ENCODE measurements at regions not wholly inside any gene's neighbourhood (a gene's known extent, or its start where the extent isn't known, plus 50 kb on each side); places are given as distances from the start of the nearest gene placed in this dataset.

DNA sequence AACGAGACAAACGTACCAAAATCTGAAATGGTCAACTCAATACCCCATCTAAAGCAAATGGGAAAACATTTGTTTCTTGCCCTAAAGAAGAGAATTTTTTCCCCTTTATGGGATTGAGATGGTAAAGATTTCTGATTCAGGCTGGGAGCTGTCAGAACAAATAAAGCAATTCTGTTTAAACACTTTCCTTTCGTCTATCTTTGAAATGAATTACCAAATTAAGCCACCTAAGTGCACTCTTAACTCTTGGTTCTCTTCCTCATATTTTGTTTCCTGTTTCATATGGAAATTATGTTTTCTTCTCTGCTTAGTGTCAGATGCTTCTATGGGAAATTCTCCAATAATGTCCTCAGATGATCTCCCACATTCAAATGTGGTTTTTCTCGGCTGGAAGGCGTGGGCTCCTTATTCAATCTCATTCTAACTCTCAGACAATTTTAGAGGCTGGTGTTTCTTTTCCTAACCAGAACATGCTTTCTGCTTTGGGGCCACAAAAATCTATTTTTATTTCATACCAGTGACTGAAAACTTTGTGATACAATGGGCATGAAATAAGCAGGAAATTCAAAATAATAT lies 50.3 kb upstream of the HPF1 start:
- no peak for DNase-seq
